Tibial artery (tissue), 4 donors: ENCODE measurements at regions not wholly inside any gene's neighbourhood (a gene's known extent, or its start where the extent isn't known, plus 50 kb on each side); places are given as distances from the start of the nearest gene placed in this dataset.

ENCODE experiments used
- DNase-seq, 2 donors: peaks; one replicate each; pipeline ENCODE4 v3.0.0-alpha.2; 2019
- H3K27ac ChIP-seq, 2 donors: fragments of 200-600 bp; sonication (generic) in 1 of 2; 1 replicate in 1 of 2; 2 replicates in 1 of 2; pipeline ENCODE4 v1.5.1; 2018 to 2019; ENCODE audit warnings: mild to moderate bottlenecking in 1 of 2
- H3K27me3 ChIP-seq, 2 donors: fragments of 200-600 bp; sonication (generic) in 1 of 2; one replicate each; pipeline versions ENCODE4 v1.5.1 to v1.6.0; 2016 to 2019
- H3K36me3 ChIP-seq, 3 donors: fragments of 200-600 bp; sonication (generic) in 2 of 3; one replicate each; pipeline ENCODE4 v1.5.1; 2016 to 2019; ENCODE audit warnings: mild to moderate bottlenecking in 2 of 3
- H3K4me1 ChIP-seq, 4 donors: fragments of 200-600 bp; sonication (generic) in 2 of 4; 1 replicate in 3 of 4; 2 replicates in 1 of 4; pipeline ENCODE4 v1.5.1; 2016 to 2019
- H3K4me3 ChIP-seq, 2 donors: fragments of 200-600 bp; sonication (generic) in 1 of 2; 1 replicate in 1 of 2; 2 replicates in 1 of 2; pipeline ENCODE4 v1.5.1; 2018 to 2019; ENCODE audit warnings: mild to moderate bottlenecking in 2 of 2
- H3K9me3 ChIP-seq, 3 donors: fragments of 200-600 bp; sonication (generic) in 1 of 3; one replicate each; pipeline ENCODE4 v1.5.1; 2016 to 2019
- intact Hi-C: fragments of 100-400 bp; cut with DNase I; formaldehyde crosslinking; loops from one replicate; pipeline ENCODE4 v1.15.0; 2023; ENCODE audit warnings: low total_unique reads
- TF ChIP-seq, protein P1 (sequence below), 2 experiments: fragments of 200-600 bp in 1 of 2; fragments of 450-650 bp in 1 of 2; IDR thresholded peaks; one replicate each; pipeline ENCODE4 v1.5.1; 2017 to 2019; ENCODE audit warnings: antibody characterized with exemption in 2 of 2, mild to moderate bottlenecking in 1 of 2, moderate library complexity in 1 of 2

DNA sequence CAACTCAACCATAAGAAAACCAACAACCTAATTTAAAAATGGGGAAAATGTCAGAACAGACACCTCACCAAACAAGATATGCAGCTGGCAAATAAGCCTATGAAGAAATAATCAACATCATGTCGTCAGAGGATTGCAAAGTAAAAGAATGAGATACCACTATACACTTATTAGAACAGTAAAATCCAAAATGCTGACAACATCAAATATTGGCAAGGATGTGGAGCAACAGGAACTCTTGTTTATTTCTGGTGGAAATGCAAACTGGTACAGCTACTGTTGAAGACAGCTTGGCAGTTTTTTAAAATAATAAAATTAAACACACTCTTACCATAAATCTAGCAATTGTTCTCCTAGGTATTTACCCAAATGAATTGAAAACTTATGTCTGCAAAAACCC lies 140.7 kb upstream of the B3GAT1 start:
- no peak overlapping the region for H3K4me3 ChIP-seq
- H3K36me3 ChIP-seq: no peaks in the 10 kb centered on the region
- no peak overlapping the region for H3K27ac ChIP-seq
- H3K4me1 ChIP-seq: no peaks in the 10 kb centered on the region
- TF ChIP-seq, protein P1, sequence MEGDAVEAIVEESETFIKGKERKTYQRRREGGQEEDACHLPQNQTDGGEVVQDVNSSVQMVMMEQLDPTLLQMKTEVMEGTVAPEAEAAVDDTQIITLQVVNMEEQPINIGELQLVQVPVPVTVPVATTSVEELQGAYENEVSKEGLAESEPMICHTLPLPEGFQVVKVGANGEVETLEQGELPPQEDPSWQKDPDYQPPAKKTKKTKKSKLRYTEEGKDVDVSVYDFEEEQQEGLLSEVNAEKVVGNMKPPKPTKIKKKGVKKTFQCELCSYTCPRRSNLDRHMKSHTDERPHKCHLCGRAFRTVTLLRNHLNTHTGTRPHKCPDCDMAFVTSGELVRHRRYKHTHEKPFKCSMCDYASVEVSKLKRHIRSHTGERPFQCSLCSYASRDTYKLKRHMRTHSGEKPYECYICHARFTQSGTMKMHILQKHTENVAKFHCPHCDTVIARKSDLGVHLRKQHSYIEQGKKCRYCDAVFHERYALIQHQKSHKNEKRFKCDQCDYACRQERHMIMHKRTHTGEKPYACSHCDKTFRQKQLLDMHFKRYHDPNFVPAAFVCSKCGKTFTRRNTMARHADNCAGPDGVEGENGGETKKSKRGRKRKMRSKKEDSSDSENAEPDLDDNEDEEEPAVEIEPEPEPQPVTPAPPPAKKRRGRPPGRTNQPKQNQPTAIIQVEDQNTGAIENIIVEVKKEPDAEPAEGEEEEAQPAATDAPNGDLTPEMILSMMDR (IDR thresholded peaks at IDR 0.05): no peak
- H3K27me3 ChIP-seq: peaks cover 0 to 3% of the 10 kb centered on the region in 2 donors
- no peak for DNase-seq
- intact Hi-C loops: no loop called here
- no peaks in the 10 kb centered on the region for H3K9me3 ChIP-seq

DNA sequence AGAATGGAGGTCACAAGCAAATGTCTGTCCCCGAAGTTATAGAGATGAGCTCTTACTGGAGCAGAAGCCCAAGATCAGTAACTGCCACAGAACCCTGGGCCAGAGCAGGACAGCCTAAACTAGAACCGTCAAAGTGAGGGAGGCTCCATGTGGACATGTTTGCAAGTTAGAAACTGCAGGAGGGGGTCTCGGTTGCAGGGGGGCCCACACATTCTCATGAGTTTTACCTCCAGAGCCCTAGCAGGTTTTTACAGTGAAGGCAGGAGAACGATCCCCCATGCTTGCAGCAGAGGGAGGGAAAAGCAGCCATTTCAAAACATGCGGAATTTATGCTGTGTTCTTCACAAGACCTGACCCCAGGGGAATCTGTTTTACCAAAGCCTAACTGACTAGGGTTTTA lies 133.5 kb upstream of the B3GAT1 start:
- intact Hi-C loops: no loop called here
- Histone ChIP-seq H3K4me1 (no peaks in the 10 kb centered on the region), H3K4me3 (no peak overlapping the region), H3K36me3 (no peaks in the 10 kb centered on the region), H3K27ac (no peak overlapping the region), H3K27me3 (no peaks in the 10 kb centered on the region), H3K9me3 (no peaks in the 10 kb centered on the region)
- TF ChIP-seq, protein P1 (IDR thresholded peaks at IDR 0.05): no peak
- no peak for DNase-seq

DNA sequence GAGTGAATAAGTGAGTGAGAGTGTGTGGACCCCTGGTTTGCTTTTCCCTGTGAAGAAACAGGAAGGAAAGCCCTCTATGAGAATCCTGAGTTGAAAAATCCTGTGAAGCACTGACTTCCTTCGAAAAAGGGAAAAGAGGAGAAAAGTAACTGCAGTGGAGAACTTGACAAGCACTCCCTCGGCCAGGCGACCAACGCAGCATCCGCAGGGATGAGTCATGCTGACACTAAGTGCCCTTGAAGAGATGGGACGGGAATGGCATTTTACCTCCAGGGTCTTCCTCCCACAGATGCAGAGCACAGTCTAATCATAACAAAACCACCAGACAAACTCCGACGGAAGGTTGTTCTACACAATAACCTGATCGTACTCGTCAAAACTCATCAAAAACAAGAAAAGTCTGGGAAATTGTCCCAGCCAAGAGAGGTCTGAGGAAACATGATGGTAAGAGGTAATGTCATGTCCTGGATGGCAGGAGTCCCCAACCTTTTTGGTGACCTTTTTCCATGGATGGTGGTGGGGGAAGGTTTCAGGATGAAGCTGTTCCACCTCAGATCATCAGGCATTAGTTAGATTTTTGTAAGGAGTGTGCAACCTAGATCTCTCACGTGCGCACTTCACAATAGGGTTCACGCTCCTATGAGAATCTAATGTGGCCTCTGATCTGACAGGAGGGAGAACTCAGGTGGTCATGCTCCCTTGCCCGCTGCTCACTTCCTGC lies 132.2 kb upstream of the B3GAT1 start:
- TF ChIP-seq, protein P1 (IDR thresholded peaks at IDR 0.05): no peak
- Histone ChIP-seq H3K9me3 (no peaks in the 10 kb centered on the region), H3K27me3 (peaks cover 0 to 2% of the 10 kb centered on the region in 2 donors), H3K4me3 (no peak overlapping the region), H3K4me1 (no peaks in the 10 kb centered on the region), H3K27ac (no peak overlapping the region), H3K36me3 (no peaks in the 10 kb centered on the region)
- DNase-seq: no peak
- intact Hi-C loops: no loop called here

DNA sequence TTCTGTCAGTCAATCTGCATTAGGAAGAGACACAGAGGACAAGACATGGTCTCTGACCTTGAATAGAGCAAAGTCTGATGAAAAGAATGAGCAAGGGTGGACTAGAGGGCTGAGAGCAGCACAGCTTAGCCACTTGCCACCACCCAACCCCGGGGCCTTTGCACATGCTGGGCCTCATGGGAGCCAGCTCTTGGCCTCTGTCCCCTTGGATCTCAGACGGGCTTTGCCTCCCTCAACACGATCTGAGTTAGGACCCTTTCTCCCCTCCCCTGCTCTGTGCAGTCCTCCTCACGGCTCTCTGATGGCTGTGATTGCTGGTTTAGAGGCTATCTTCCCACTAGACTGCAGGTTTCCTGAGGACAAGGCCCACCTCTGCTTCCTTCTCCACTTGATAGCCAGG lies 131.6 kb upstream of the B3GAT1 start:
- DNase-seq: no peak
- TF ChIP-seq, protein P1 (IDR thresholded peaks at IDR 0.05): no peak
- H3K36me3 ChIP-seq: no peaks in the 10 kb centered on the region
- intact Hi-C loops: no loop called here
- peaks cover 0 to 8% of the 10 kb centered on the region in 2 donors for H3K27me3 ChIP-seq
- H3K4me1 ChIP-seq: no peaks in the 10 kb centered on the region
- no peak overlapping the region for H3K4me3 ChIP-seq
- no peaks in the 10 kb centered on the region for H3K9me3 ChIP-seq
- no peak overlapping the region for H3K27ac ChIP-seq

DNA sequence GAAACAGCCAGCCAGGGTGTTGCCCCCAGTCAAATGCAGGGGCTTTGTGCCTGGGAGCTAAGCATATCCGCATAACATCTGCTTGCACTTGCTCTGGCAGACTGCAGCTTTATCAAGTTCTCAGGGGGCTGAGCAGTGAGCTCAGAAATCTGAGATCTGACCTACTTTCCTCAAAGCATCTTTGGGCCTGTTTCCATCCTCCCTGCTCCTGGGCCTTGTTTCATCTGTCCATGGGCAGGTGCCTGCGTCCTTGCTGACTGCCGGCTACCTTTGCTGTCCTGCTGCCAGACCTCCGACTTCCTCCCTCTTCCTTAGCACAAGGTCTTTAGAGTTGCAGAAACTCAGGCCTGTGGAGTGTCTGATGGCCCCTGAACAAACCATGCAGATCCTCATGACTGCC lies 131.2 kb upstream of the B3GAT1 start:
- H3K36me3 ChIP-seq: no peaks in the 10 kb centered on the region
- peaks cover 0 to 11% of the 10 kb centered on the region in 2 donors for H3K27me3 ChIP-seq
- H3K27ac ChIP-seq: no peak overlapping the region
- H3K9me3 ChIP-seq: no peaks in the 10 kb centered on the region
- no peak for DNase-seq
- intact Hi-C loops: no loop called here
- no peaks in the 10 kb centered on the region for H3K4me1 ChIP-seq
- TF ChIP-seq, protein P1 (IDR thresholded peaks at IDR 0.05): no peak
- no peak overlapping the region for H3K4me3 ChIP-seq
